PFSK-1 (cell line): ENCODE measurements at regions not wholly inside any gene's neighbourhood (a gene's known extent, or its start where the extent isn't known, plus 50 kb on each side); places are given as distances from the start of the nearest gene placed in this dataset.

Experiments used
- FOXP2 ChIP-seq: optimal IDR thresholded peaks from 2 replicates; pipeline ENCODE3; 2011; ENCODE audit warnings: borderline replicate concordance, control low read depth, inconsistent platforms; ENCODE audit not compliant: insufficient read depth; ENCODE audit errors: extremely low read length, extremely low read depth
- POLR2AphosphoS5 ChIP-seq: IDR thresholded peaks from 2 replicates; pipeline ENCODE4 v1.6.1; 2012; ENCODE audit warnings: low read depth, mild to moderate bottlenecking, control low read depth, low read length, moderate library complexity
- SIN3A ChIP-seq: IDR thresholded peaks from 2 replicates; pipeline ENCODE4 v1.6.1; 2012; ENCODE audit warnings: mild to moderate bottlenecking, low read length, moderate library complexity, borderline replicate concordance; ENCODE audit not compliant: insufficient read depth
- TAF1 ChIP-seq: IDR thresholded peaks from 2 replicates; pipeline ENCODE4 v1.6.1; 2012; ENCODE audit warnings: low read length, control low read depth, borderline replicate concordance; ENCODE audit not compliant: insufficient read depth
- TF ChIP-seq, protein P1 (sequence below), 2 experiments: IDR thresholded peaks; 2 replicates each; pipeline versions ENCODE4 v1.6.1 to v1.8.0; 2011 to 2012; ENCODE audit warnings: low read depth in 2 of 2, low read length in 2 of 2, control low read depth in 1 of 2, inconsistent platforms in 1 of 2, mild to moderate bottlenecking in 1 of 2, moderate library complexity in 1 of 2; ENCODE audit not compliant: insufficient read depth in 1 of 2

DNA sequence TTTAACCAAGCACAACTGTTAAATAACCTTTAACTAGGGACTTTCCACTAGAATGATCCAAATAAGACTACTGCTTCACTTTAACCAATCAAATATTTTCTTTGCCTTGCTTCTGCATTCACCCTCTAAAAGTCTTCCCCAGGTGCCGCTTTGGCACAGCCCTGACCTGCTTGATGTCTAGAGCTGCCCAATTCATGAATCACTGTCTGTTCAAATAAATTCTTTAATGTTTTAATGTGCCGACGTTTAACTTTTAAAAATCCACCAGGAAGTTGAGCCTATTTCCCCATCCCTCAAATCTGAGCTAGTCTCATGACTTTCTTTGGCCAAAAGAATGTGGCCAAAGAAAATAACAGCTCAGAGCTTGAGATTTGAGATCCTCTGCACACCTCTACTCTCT is 277.8 kb upstream of the SOX9 start:
- no peak for TF ChIP-seq TAF1

DNA sequence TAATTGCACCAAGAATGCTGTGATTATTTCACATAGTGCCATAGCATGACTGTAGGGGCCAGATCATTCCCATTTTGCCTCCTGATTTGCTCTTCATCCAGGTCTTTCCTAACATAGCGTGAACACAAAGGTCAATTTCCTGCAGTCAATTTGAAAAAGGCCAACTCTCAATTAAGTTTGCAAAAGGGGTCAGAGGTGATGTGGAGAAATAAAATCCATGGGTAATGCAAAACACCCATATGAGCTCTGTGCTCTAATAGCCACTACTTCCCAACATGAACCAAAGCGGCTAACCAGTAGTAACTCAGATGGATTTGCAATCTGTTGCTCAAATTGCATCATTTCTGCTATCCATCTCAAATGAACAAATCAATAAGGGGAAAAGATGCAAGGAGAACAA is 275.5 kb upstream of the SOX9 start:
- TF ChIP-seq, protein P1, sequence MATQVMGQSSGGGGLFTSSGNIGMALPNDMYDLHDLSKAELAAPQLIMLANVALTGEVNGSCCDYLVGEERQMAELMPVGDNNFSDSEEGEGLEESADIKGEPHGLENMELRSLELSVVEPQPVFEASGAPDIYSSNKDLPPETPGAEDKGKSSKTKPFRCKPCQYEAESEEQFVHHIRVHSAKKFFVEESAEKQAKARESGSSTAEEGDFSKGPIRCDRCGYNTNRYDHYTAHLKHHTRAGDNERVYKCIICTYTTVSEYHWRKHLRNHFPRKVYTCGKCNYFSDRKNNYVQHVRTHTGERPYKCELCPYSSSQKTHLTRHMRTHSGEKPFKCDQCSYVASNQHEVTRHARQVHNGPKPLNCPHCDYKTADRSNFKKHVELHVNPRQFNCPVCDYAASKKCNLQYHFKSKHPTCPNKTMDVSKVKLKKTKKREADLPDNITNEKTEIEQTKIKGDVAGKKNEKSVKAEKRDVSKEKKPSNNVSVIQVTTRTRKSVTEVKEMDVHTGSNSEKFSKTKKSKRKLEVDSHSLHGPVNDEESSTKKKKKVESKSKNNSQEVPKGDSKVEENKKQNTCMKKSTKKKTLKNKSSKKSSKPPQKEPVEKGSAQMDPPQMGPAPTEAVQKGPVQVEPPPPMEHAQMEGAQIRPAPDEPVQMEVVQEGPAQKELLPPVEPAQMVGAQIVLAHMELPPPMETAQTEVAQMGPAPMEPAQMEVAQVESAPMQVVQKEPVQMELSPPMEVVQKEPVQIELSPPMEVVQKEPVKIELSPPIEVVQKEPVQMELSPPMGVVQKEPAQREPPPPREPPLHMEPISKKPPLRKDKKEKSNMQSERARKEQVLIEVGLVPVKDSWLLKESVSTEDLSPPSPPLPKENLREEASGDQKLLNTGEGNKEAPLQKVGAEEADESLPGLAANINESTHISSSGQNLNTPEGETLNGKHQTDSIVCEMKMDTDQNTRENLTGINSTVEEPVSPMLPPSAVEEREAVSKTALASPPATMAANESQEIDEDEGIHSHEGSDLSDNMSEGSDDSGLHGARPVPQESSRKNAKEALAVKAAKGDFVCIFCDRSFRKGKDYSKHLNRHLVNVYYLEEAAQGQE (IDR thresholded peaks at IDR 0.05; ENCODE audit: insufficient read depth in 1 of 2, low read depth in 2 of 2, low read length in 2 of 2): no peak
- TF ChIP-seq POLR2AphosphoS5 (no peak), FOXP2 (no peak), TAF1 (no peak), SIN3A (no peak)

DNA sequence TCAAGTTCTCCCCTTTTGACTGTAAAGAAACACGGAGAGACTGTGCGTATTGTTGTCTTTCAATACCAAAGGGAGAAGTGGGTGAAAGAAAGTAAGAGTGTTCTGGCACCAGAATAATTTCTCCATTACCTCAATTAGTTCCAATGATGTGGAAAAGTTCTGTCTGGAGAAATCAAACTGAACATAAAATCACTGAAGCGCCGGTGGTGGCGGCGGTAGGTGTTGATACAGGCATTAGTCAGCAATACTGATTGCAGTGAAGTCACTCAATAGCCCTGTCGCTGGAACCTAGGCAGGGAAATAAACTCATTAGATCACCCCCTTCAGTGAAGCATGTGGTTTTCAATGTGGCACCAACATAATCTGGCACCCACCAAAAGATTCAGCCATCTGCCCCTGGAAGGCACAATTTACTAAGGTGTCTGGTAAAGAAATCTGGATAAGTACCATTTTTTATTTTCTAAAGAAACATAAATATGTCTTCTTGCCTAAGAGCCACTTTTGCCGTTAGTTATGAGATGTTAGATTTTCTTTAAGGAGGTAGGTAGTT is 274.2 kb upstream of the SOX9 start:
- TF ChIP-seq TAF1 (no peak), FOXP2 (no peak), SIN3A (no peak), POLR2AphosphoS5 (no peak)
- TF ChIP-seq, protein P1 (IDR thresholded peaks at IDR 0.05; ENCODE audit: insufficient read depth in 1 of 2, low read depth in 2 of 2, low read length in 2 of 2): no peak

DNA sequence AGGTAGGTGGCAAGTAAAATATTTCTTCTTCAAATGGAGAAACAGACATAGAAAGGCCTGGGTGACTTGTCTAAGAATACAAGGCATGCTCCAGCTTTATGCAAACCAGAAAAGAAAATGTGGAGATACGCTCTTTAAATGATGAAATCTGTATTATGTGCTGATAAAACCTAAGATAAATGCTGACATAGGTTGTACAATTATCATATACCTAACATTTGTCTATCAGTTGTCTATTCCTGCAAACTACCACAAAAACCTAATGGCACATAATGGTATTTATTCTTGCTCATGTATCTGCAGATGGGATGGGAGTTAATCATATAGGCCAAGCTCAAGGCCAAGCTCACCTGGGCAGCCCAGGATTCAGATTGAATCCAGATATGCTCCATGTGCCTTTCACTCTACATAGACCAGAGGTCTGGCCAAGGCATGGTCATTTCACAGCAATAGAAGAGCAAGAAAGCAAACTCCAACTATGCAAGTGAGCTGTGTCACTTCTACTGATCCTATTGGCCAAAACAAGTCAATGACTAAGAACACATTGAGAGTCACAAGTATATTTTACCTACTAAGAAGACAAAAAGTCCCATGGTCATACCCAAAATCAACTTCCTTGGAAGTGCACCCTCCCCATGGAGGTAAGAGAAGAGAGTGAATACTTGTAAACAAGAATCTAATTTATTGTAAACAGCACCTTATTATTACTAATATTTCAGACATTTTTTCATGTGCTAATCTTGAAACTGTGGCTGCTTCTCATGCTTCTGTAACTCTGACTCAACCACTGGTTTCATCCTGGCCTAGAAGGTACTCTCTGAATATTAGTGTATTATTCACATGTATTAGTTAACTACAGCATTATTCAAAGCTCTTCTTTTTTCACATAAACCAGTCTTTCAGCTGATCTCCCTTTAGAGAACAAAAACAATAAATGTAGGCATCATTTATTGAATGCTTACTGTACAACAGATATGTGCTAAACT is 270.7 kb upstream of the SOX9 start:
- TF ChIP-seq SIN3A: no peak
- TF ChIP-seq POLR2AphosphoS5: no peak
- TF ChIP-seq, protein P1 (IDR thresholded peaks at IDR 0.05; ENCODE audit: insufficient read depth in 1 of 2, low read depth in 2 of 2, low read length in 2 of 2): no peak
- TF ChIP-seq TAF1: no peak

DNA sequence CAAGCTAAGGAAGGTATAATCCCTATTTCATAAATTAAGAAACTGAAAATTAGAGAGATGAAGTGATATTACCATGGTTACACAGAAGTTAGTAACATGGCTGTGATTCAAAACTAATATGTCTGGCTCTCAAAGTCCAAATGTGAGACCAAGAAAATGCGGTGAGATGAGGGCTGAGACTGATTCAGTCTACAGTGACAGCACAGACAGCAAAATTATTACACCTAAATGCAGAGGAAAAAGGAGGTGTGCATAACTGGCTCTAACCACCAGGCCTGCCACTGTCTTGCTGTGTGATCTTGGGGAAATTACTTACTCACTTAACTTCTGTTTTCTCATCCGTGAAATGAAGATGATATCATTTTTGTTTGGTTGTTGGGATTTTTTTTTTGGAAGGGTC is 270.0 kb upstream of the SOX9 start:
- TF ChIP-seq FOXP2 (no peak), TAF1 (no peak), SIN3A (no peak), POLR2AphosphoS5 (no peak)
- TF ChIP-seq, protein P1 (IDR thresholded peaks at IDR 0.05; ENCODE audit: insufficient read depth in 1 of 2, low read depth in 2 of 2, low read length in 2 of 2): no peak
